Bronchial epithelial cell (primary cell): ENCODE measurements at regions not wholly inside any gene's neighbourhood (a gene's known extent, or its start where the extent isn't known, plus 50 kb on each side); places are given as distances from the start of the nearest gene placed in this dataset.

Source experiments
- DNase-seq: peaks from one replicate; pipeline ENCODE4 v3.0.0-alpha.2; 2010; ENCODE audit warnings: low read depth
- FAIRE-seq: peaks from 2 replicates; lab custom pipeline; 2011; peaks lifted over from hg19 to GRCh38; lab: Jason Lieb, UNC
- H3K27me3 ChIP-seq: 2 replicates; pipeline ENCODE4 v1.5.1; 2011; ENCODE audit warnings: low read length; ENCODE audit not compliant: control insufficient read depth, insufficient read depth
- H3K36me3 ChIP-seq: 2 replicates; pipeline ENCODE4 v1.5.1; 2011; ENCODE audit warnings: low read length; ENCODE audit not compliant: control insufficient read depth, insufficient read depth
- H3K4me3 ChIP-seq: 2 replicates; pipeline ENCODE4 v1.5.1; 2011; ENCODE audit warnings: mild to moderate bottlenecking, low read depth, low read length, control low read depth
- CTCF ChIP-seq: IDR thresholded peaks from 2 replicates; pipeline ENCODE4 v1.5.1; 2011; ENCODE audit warnings: mild to moderate bottlenecking, moderate library complexity, low read length, control low read depth, inconsistent platforms; ENCODE audit not compliant: insufficient read depth, severe bottlenecking

GRCh38 chr17:33816036-33816435 is 439.0 kb upstream of the CCL2 start:
- FAIRE-seq, result no peak
- no peaks in the 10 kb centered on the region for H3K36me3 ChIP-seq
- TF ChIP-seq CTCF, result no peak
- H3K4me3 ChIP-seq, result no peak overlapping the region
- no peaks in the 10 kb centered on the region for H3K27me3 ChIP-seq
- no peak for DNase-seq

GRCh38 chr17:33816842-33817617 is 438.1 kb upstream of the CCL2 start:
- no peak overlapping the region for H3K4me3 ChIP-seq
- peak; percentile 62 for FAIRE-seq
- H3K36me3 ChIP-seq, result no peaks in the 10 kb centered on the region
- no peaks in the 10 kb centered on the region for H3K27me3 ChIP-seq
- no peak for TF ChIP-seq CTCF
- no peak for DNase-seq

- no peak for TF ChIP-seq CTCF
- DNase-seq (no peak), FAIRE-seq (peak; percentile 73)
- Histone ChIP-seq H3K4me3 (no peak overlapping the region), H3K36me3 (no peaks in the 10 kb centered on the region), H3K27me3 (no peaks in the 10 kb centered on the region)
These were observed 435.5 kb upstream of the CCL2 start for GRCh38 chr17:33819539-33819938.

- no peak overlapping the region for H3K4me3 ChIP-seq
- no peaks in the 10 kb centered on the region for H3K27me3 ChIP-seq
- FAIRE-seq (no peak), DNase-seq (no peak)
- TF ChIP-seq CTCF, result no peak
- no peaks in the 10 kb centered on the region for H3K36me3 ChIP-seq
These were observed 422.8 kb upstream of the CCL2 start for GRCh38 chr17:33832262-33832661.

- TF ChIP-seq CTCF, result no peak
- no peak overlapping the region for H3K4me3 ChIP-seq
- H3K27me3 ChIP-seq, result no peaks in the 10 kb centered on the region
- DNase-seq (no peak), FAIRE-seq (no peak)
- no peaks in the 10 kb centered on the region for H3K36me3 ChIP-seq
These were observed 417.8 kb upstream of the CCL2 start for GRCh38 chr17:33837281-33837680.

- FAIRE-seq, result no peak
- no peaks in the 10 kb centered on the region for H3K27me3 ChIP-seq
- no peak for TF ChIP-seq CTCF
- H3K36me3 ChIP-seq, result no peaks in the 10 kb centered on the region
- H3K4me3 ChIP-seq, result no peak overlapping the region
- peak; percentile 16 for DNase-seq
These were observed 416.8 kb upstream of the CCL2 start for GRCh38 chr17:33838281-33838680.
